Keratinocyte (primary cell): ENCODE measurements at regions not wholly inside any gene's neighbourhood (a gene's known extent, or its start where the extent isn't known, plus 50 kb on each side); places are given as distances from the start of the nearest gene placed in this dataset.

Experiments used
- DNase-seq: peaks from one replicate; pipeline ENCODE4 v3.0.0-alpha.2; 2011; ENCODE audit warnings: low read depth, missing footprints, low spot score
- FAIRE-seq: peaks from 2 replicates; lab custom pipeline; 2011; peaks lifted over from hg19 to GRCh38; lab: Jason Lieb, UNC
- H2AFZ ChIP-seq: 2 replicates; pipeline ENCODE4 v1.6.0; 2012; ENCODE audit warnings: low read length, control low read depth, inconsistent platforms; ENCODE audit not compliant: control insufficient read depth
- H3K27ac ChIP-seq: 2 replicates; pipeline ENCODE4 v1.5.1; 2011; ENCODE audit warnings: low read length; ENCODE audit not compliant: control insufficient read depth, insufficient read depth
- H3K27me3 ChIP-seq: 3 replicates; pipeline ENCODE4 v1.6.0; 2011; ENCODE audit warnings: low read length; ENCODE audit not compliant: control insufficient read depth, insufficient read depth; ENCODE audit errors: extremely low read depth
- H3K36me3 ChIP-seq, 2 experiments: 2 replicates in 1 of 2; 3 replicates in 1 of 2; pipeline ENCODE4 v1.5.1; 2011; ENCODE audit warnings: low read length in 2 of 2, mild to moderate bottlenecking in 1 of 2; ENCODE audit not compliant: control insufficient read depth in 2 of 2, insufficient read depth in 2 of 2; ENCODE audit errors: extremely low read depth in 1 of 2
- H3K4me1 ChIP-seq: 3 replicates; pipeline ENCODE4 v1.5.1; 2011; ENCODE audit warnings: low read length; ENCODE audit not compliant: control insufficient read depth, insufficient read depth; ENCODE audit errors: extremely low read depth
- H3K4me2 ChIP-seq: 3 replicates; pipeline ENCODE4 v1.6.0; 2011; ENCODE audit warnings: low read depth, low read length; ENCODE audit not compliant: control insufficient read depth, insufficient read depth; ENCODE audit errors: extremely low read depth
- H3K4me3 ChIP-seq, 3 experiments: fragments of 200-600 bp in 1 of 3; sonication (generic) in 1 of 3; 2 replicates in 2 of 3; 3 replicates in 1 of 3; pipeline ENCODE4 v1.5.1; 2011 to 2016; ENCODE audit warnings: low read length in 3 of 3, mild to moderate bottlenecking in 3 of 3, control low read depth in 2 of 3, inconsistent platforms in 1 of 3, low read depth in 1 of 3, mixed read lengths in 1 of 3, mixed run types in 1 of 3, moderate library complexity in 1 of 3; ENCODE audit not compliant: control insufficient read depth in 2 of 3, insufficient read depth in 2 of 3; ENCODE audit errors: extremely low read depth in 1 of 3
- H3K79me2 ChIP-seq: 2 replicates; pipeline ENCODE4 v1.6.0; 2012; ENCODE audit warnings: low read length; ENCODE audit not compliant: control insufficient read depth, insufficient read depth
- H3K9ac ChIP-seq: 3 replicates; pipeline ENCODE4 v1.6.0; 2011; ENCODE audit warnings: low read length; ENCODE audit not compliant: control insufficient read depth, insufficient read depth; ENCODE audit errors: extremely low read depth
- H3K9me1 ChIP-seq: 3 replicates; pipeline ENCODE4 v1.6.0; 2011; ENCODE audit warnings: low read length; ENCODE audit not compliant: control insufficient read depth, insufficient read depth; ENCODE audit errors: extremely low read depth
- H3K9me3 ChIP-seq: 2 replicates; pipeline ENCODE4 v1.5.1; 2012; ENCODE audit warnings: low read depth, low read length; ENCODE audit not compliant: control insufficient read depth
- H4K20me1 ChIP-seq: 3 replicates; pipeline ENCODE4 v1.6.0; 2011; ENCODE audit warnings: low read length; ENCODE audit not compliant: control insufficient read depth, insufficient read depth; ENCODE audit errors: extremely low read depth
- CTCF ChIP-seq, 3 experiments: IDR thresholded peaks in 1 of 3; conservative IDR thresholded peaks in 1 of 3; optimal IDR thresholded peaks in 1 of 3; 2 replicates in 2 of 3; 3 replicates in 1 of 3; pipeline versions ENCODE3 to v1.5.1; 2011; ENCODE audit warnings: low read length in 3 of 3, mild to moderate bottlenecking in 3 of 3, moderate library complexity in 2 of 3, control low read depth in 1 of 3, inconsistent platforms in 1 of 3; ENCODE audit not compliant: insufficient read depth in 2 of 3; ENCODE audit errors: extremely low read depth in 1 of 3
- EZH2 ChIP-seq: IDR thresholded peaks from one replicate; pipeline ENCODE4 v1.6.1; 2012; ENCODE audit warnings: inconsistent platforms, mild to moderate bottlenecking, low read length, moderate library complexity
- dilution Hi-C: fragments of 300-500 bp; cut with MboI; formaldehyde crosslinking; loops from one replicate; pipeline ENCODE4 v1.7.0; 2020; ENCODE audit warnings: low sequenced_read_pairs; ENCODE audit not compliant: extremely low pct_ligation_motif_present

DNA sequence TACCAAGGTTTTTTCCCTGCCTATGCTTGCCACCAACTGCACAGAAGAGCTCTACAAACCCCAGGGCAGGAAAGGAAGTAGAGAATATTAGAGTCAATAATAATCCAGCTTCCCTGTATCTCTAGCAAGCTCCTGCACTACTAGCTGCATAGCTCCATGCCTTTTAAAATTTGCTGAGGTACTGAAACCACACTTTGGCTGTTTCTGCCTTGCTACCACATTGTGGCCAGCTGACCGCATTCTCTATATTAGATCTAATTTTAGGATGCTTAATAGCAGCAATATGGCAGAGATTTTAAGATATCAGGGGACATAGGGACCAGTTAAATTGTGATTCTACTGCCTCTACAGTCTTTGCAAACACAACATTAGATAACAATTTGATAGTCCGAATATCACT lies 534.6 kb downstream of the MBD2 start:
- Histone ChIP-seq H3K4me1 (no peaks in the 10 kb centered on the region), H3K4me2 (no peak overlapping the region), H3K4me3 (no peak overlapping the region), H3K9me1 (no peaks in the 10 kb centered on the region), H3K9ac (no peak overlapping the region), H3K36me3 (no peaks in the 10 kb centered on the region), H3K27ac (no peak overlapping the region), H3K79me2 (no peaks in the 10 kb centered on the region), H3K27me3 (no peaks in the 10 kb centered on the region), H4K20me1 (no peaks in the 10 kb centered on the region), H2AFZ (no peak overlapping the region), H3K9me3 (no peaks in the 10 kb centered on the region)
- dilution Hi-C loops: no loop called here
- DNase-seq: no peak
- FAIRE-seq: no peak
- TF ChIP-seq CTCF (optimal IDR thresholded peaks at IDR 0.05 in 1 of 3, IDR thresholded peaks at IDR 0.05 in 1 of 3, conservative IDR thresholded peaks at IDR 0.05 in 1 of 3; ENCODE audit: extremely low read depth in 1 of 3, insufficient read depth in 2 of 3, low read length in 3 of 3): no peak
- TF ChIP-seq EZH2: no peak

DNA sequence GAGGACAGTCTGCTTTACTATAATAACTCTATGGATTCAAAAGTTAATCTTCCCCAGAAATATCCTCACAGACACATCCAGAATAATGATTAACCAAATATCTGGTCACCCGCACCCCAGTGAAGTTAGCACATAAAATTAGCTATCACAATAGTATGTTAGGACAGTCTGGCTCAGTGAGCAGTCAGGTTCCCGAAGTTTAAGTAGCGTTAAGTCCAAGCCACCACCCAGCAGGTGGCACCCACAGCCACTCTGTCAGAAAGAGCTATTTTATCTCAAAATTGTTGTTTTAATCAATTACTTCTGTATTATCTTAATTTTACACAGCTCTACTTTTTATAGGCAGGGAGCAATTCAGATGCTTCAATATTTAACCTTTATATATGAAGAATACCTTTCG lies 537.5 kb downstream of the MBD2 start:
- Histone ChIP-seq H3K27ac (no peak overlapping the region), H4K20me1 (no peaks in the 10 kb centered on the region), H3K36me3 (no peaks in the 10 kb centered on the region), H3K9me3 (no peaks in the 10 kb centered on the region), H3K4me3 (no peak overlapping the region), H3K79me2 (no peaks in the 10 kb centered on the region), H3K4me2 (no peak overlapping the region), H3K9ac (no peak overlapping the region), H2AFZ (no peak overlapping the region), H3K9me1 (no peaks in the 10 kb centered on the region), H3K4me1 (no peaks in the 10 kb centered on the region), H3K27me3 (no peaks in the 10 kb centered on the region)
- dilution Hi-C loops: no loop called here
- TF ChIP-seq CTCF (optimal IDR thresholded peaks at IDR 0.05 in 1 of 3, IDR thresholded peaks at IDR 0.05 in 1 of 3, conservative IDR thresholded peaks at IDR 0.05 in 1 of 3; ENCODE audit: extremely low read depth in 1 of 3, insufficient read depth in 2 of 3, low read length in 3 of 3) (no peak), EZH2 (no peak)
- DNase-seq: no peak
- FAIRE-seq: no peak
